ENCODE measurements at regions not wholly inside any gene's neighbourhood (a gene's known extent, or its start where the extent isn't known, plus 50 kb on each side); places are given as distances from the start of the nearest gene placed in this dataset.

GRCh38 chr3:94709249-94709902 is 646.5 kb downstream of the NSUN3 start:
- DNase-seq (ENCODE audit: low spot score), result no peak

- DNase-seq (ENCODE audit: low spot score), result no peak
These were observed 651.3 kb downstream of the NSUN3 start for GRCh38 chr3:94714194-94714593.

- no peak for DNase-seq (ENCODE audit: low spot score)
These were observed 653.6 kb downstream of the NSUN3 start for GRCh38 chr3:94716326-94717018.

- no peak for DNase-seq (ENCODE audit: low spot score)
These were observed 671.3 kb downstream of the NSUN3 start for GRCh38 chr3:94734206-94734605.

GRCh38 chr3:94735354-94735753 is 672.5 kb downstream of the NSUN3 start:
- DNase-seq (ENCODE audit: low spot score), result no peak

- DNase-seq (ENCODE audit: low spot score), result no peak
These were observed 674.3 kb downstream of the NSUN3 start for GRCh38 chr3:94737116-94737515.

GRCh38 chr3:94739420-94739819 is 676.6 kb downstream of the NSUN3 start:
- DNase-seq (ENCODE audit: low spot score), result no peak

GRCh38 chr3:94758751-94759150 is 695.9 kb downstream of the NSUN3 start:
- DNase-seq (ENCODE audit: low spot score), result no peak

GRCh38 chr3:94772402-94772801 is 709.5 kb downstream of the NSUN3 start:
- no peak for DNase-seq (ENCODE audit: low spot score)

GRCh38 chr3:94775746-94776145 is 712.9 kb downstream of the NSUN3 start:
- DNase-seq (ENCODE audit: low spot score), result no peak

GRCh38 chr3:94776401-94776915 is 713.6 kb downstream of the NSUN3 start:
- no peak for DNase-seq (ENCODE audit: low spot score)

- no peak for DNase-seq (ENCODE audit: low spot score)
These were observed 715.4 kb downstream of the NSUN3 start for GRCh38 chr3:94778289-94778688.

GRCh38 chr3:94778814-94779494 is 716.1 kb downstream of the NSUN3 start:
- no peak for DNase-seq (ENCODE audit: low spot score)

GRCh38 chr3:94779699-94780098 is 716.8 kb downstream of the NSUN3 start:
- DNase-seq (ENCODE audit: low spot score), result no peak

- no peak for DNase-seq (ENCODE audit: low spot score)
These were observed 721.4 kb downstream of the NSUN3 start for GRCh38 chr3:94784274-94784673.

GRCh38 chr3:94787066-94787465 is 724.2 kb downstream of the NSUN3 start:
- DNase-seq (ENCODE audit: low spot score), result no peak

- no peak for DNase-seq (ENCODE audit: low spot score)
These were observed 724.9 kb downstream of the NSUN3 start for GRCh38 chr3:94787734-94788270.

- DNase-seq (ENCODE audit: low spot score), result no peak
These were observed 731.7 kb downstream of the NSUN3 start for GRCh38 chr3:94794563-94794962.

GRCh38 chr3:94799420-94800060 is 736.7 kb downstream of the NSUN3 start:
- no peak for DNase-seq (ENCODE audit: low spot score)

GRCh38 chr3:94811836-94812235 is 749.0 kb downstream of the NSUN3 start:
- DNase-seq (ENCODE audit: low spot score), result no peak

- no peak for DNase-seq (ENCODE audit: low spot score)
These were observed 758.4 kb downstream of the NSUN3 start for GRCh38 chr3:94821241-94821640.

GRCh38 chr3:94822298-94822697 is 759.4 kb downstream of the NSUN3 start:
- DNase-seq (ENCODE audit: low spot score), result no peak

All from CD4-positive, alpha-beta T cell treated with Interleukin-2 at 100 ng/mL for 4 hours (primary cell).